A673 (cell line): ENCODE measurements at regions not wholly inside any gene's neighbourhood (a gene's known extent, or its start where the extent isn't known, plus 50 kb on each side); places are given as distances from the start of the nearest gene placed in this dataset.

Experiments used
- BruUV-seq: library from RNA; stranded (reverse); fragments of 400-500 nt; replicated peaks from 2 replicates; lab custom pipeline; 2021; lab: Mats Ljungman, UMichigan
- CTCF ChIA-PET: fragments of 300-600 bp; sonication (Branson Sonifier 250); formaldehyde crosslinking; loops from one replicate; lab custom pipeline; 2022; ENCODE audit warnings: antibody characterized with exemption; lab: Charles Lee
- POLR2A ChIA-PET: fragments of 300-600 bp; sonication (Branson Sonifier 250); formaldehyde crosslinking; loops from one replicate; lab custom pipeline; 2022; ENCODE audit warnings: antibody characterized with exemption; ENCODE audit not compliant: low non-redundant PET; lab: Charles Lee
- DNase-seq: peaks from one replicate; pipeline ENCODE4 v3.0.0-alpha.2; 2015; ENCODE audit warnings: low spot score
- H3K27ac ChIP-seq: fragments of 200-600 bp; sonication (generic); 2 replicates; pipeline ENCODE4 v1.5.1; 2016; ENCODE audit warnings: mixed run types, low read depth, mild to moderate bottlenecking, mixed read lengths, antibody characterized with exemption, low read length; ENCODE audit not compliant: poor library complexity, severe bottlenecking
- H3K27me3 ChIP-seq: fragments of 200-600 bp; sonication (generic); replicated peaks from 2 replicates; pipeline ENCODE4 v1.6.1; 2017; ENCODE audit warnings: mixed run types, low read depth, mild to moderate bottlenecking, mixed read lengths, antibody characterized with exemption, low read length; ENCODE audit not compliant: insufficient read depth, poor library complexity
- H3K36me3 ChIP-seq: fragments of 200-600 bp; sonication (generic); 2 replicates; pipeline ENCODE4 v1.6.1; 2016; ENCODE audit warnings: mixed run types, mild to moderate bottlenecking, mixed read lengths, antibody characterized with exemption, low read length; ENCODE audit not compliant: insufficient read depth, poor library complexity, severe bottlenecking
- H3K4me1 ChIP-seq: fragments of 200-600 bp; sonication (generic); 2 replicates; pipeline ENCODE4 v1.6.1; 2017; ENCODE audit warnings: mixed run types, mild to moderate bottlenecking, mixed read lengths, antibody characterized with exemption, low read length; ENCODE audit not compliant: insufficient read depth, poor library complexity, severe bottlenecking
- H3K4me3 ChIP-seq: fragments of 200-600 bp; sonication (generic); 2 replicates; pipeline ENCODE4 v1.5.1; 2016; ENCODE audit warnings: low read depth, mixed run types, mild to moderate bottlenecking, mixed read lengths, low read length; ENCODE audit not compliant: poor library complexity, severe bottlenecking
- H3K9me3 ChIP-seq: fragments of 200-600 bp; sonication (generic); 2 replicates; pipeline ENCODE4 v1.6.1; 2016; ENCODE audit warnings: mixed run types, low read depth, mild to moderate bottlenecking, mixed read lengths, antibody characterized with exemption, low read length; ENCODE audit not compliant: poor library complexity, severe bottlenecking
- EZH2 ChIP-seq: fragments of 200-600 bp; sonication (generic); IDR thresholded peaks from 2 replicates; pipeline ENCODE4 v1.6.1; 2017; ENCODE audit warnings: borderline replicate concordance, low read depth, mild to moderate bottlenecking, mixed read lengths, antibody characterized with exemption, low read length; ENCODE audit not compliant: poor library complexity, severe bottlenecking
- intact Hi-C: fragments of 100-400 bp; cut with micrococcal nuclease; formaldehyde crosslinking; loops from one replicate; pipeline ENCODE4 v1.10.0; 2022; ENCODE audit not compliant: unreplicated experiment
- TF ChIP-seq, protein P1 (sequence below): fragments of 300-800, 200-600 bp; sonication (generic); conservative IDR thresholded peaks from 2 replicates; pipeline ENCODE4 v1.5.1; 2017; ENCODE audit warnings: low read depth, mild to moderate bottlenecking, antibody characterized with exemption, low read length, moderate library complexity, mixed read lengths

DNA sequence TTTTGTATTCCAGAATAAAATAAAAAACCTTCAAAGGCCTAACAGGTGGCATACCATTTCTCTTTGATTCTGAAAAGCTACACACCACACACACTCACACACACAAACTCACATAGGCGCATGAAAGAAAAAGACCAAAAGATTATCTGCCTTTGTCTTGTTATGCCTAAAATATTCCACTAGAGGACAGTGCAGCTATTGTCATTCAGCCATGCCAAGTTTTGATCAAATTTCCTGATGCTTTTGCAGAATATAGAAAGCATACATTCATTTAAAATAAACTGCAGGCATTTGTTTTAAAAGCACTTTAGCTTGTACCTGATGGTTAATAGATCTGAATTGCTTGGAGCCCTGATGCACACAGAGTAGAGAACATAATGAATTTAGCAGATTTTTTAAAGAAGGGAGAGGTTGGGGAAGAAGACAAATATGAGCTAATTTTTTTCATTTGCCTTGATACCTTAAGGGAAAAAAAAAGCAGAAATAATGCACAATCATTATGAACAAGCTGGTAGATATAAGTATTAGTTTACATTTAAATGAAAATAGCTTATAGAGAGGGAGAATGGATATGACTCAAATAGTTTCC, 1766.9 kb upstream of the SEL1L start:
- no peaks in the 10 kb centered on the region for H3K36me3 ChIP-seq
- ChIA-PET CTCF (interaction anchor here (0.6 to 0.7 kb wide), 5 partner anchors 60 to 1321 kb away, joined by 3 to 6 read pairs (median 3); no protein-coding TSS in a partner anchor), POLR2A (interaction anchor here (0.6 kb wide), 1 partner anchor 72 kb away, joined by 3 read pairs; no protein-coding TSS in a partner anchor)
- H3K27me3 ChIP-seq: no peaks in the 10 kb centered on the region
- no peak overlapping the region for H3K4me3 ChIP-seq
- no TSS peak for BruUV-seq
- H3K27ac ChIP-seq: peak overlapping the region; percentile 50
- no peak for TF ChIP-seq EZH2
- TF ChIP-seq, protein P1, sequence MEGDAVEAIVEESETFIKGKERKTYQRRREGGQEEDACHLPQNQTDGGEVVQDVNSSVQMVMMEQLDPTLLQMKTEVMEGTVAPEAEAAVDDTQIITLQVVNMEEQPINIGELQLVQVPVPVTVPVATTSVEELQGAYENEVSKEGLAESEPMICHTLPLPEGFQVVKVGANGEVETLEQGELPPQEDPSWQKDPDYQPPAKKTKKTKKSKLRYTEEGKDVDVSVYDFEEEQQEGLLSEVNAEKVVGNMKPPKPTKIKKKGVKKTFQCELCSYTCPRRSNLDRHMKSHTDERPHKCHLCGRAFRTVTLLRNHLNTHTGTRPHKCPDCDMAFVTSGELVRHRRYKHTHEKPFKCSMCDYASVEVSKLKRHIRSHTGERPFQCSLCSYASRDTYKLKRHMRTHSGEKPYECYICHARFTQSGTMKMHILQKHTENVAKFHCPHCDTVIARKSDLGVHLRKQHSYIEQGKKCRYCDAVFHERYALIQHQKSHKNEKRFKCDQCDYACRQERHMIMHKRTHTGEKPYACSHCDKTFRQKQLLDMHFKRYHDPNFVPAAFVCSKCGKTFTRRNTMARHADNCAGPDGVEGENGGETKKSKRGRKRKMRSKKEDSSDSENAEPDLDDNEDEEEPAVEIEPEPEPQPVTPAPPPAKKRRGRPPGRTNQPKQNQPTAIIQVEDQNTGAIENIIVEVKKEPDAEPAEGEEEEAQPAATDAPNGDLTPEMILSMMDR: peak; percentile 88
- DNase-seq: peak; percentile 80
- H3K9me3 ChIP-seq: no peaks in the 10 kb centered on the region
- peaks cover 42% of the 10 kb centered on the region for H3K4me1 ChIP-seq
- intact Hi-C loops: loop anchor here (1.0 to 2.0 kb wide), 3 partner anchors 163 to 1514 kb away; no protein-coding TSS in a partner anchor

- TF ChIP-seq EZH2: no peak
- TF ChIP-seq, protein P1: no peak
Measured at GRCh38 chr14:83301791-83302190, 1768.1 kb upstream of the SEL1L start.

GRCh38 chr14:83309211-83309610, 1775.6 kb upstream of the SEL1L start:
- POLR2A ChIA-PET: no interaction called here
- H3K36me3 ChIP-seq: no peaks in the 10 kb centered on the region
- intact Hi-C loops: no loop called here
- H3K27ac ChIP-seq: no peak overlapping the region
- no peak overlapping the region for H3K4me3 ChIP-seq
- H3K4me1 ChIP-seq: peaks cover 8% of the 10 kb centered on the region
- CTCF ChIA-PET: no interaction called here
- no TSS peak for BruUV-seq
- no peaks in the 10 kb centered on the region for H3K9me3 ChIP-seq
- H3K27me3 ChIP-seq: no peaks in the 10 kb centered on the region
- no peak for DNase-seq
- TF ChIP-seq, protein P1: no peak
- TF ChIP-seq EZH2: no peak

More at GRCh38 chr14:83301791-83302190, 1768.1 kb upstream of the SEL1L start:
- Histone ChIP-seq H3K9me3 (no peaks in the 10 kb centered on the region), H3K27me3 (no peaks in the 10 kb centered on the region), H3K27ac (peak overlapping the region; percentile 50), H3K4me3 (peak overlapping the region; percentile 6), H3K36me3 (no peaks in the 10 kb centered on the region), H3K4me1 (peaks cover 37% of the 10 kb centered on the region)
- intact Hi-C loops: loop anchor here (2.0 kb wide), 1 partner anchor 591 kb away; no protein-coding TSS in a partner anchor
- POLR2A ChIA-PET: no interaction called here
- BruUV-seq: no TSS peak
- CTCF ChIA-PET: interaction anchor here (0.7 kb wide), 1 partner anchor 31 kb away, joined by 15 read pairs; no protein-coding TSS in a partner anchor
- peak; percentile 87 for DNase-seq
